ENCODE measurements at regions not wholly inside any gene's neighbourhood (a gene's known extent, or its start where the extent isn't known, plus 50 kb on each side); places are given as distances from the start of the nearest gene placed in this dataset.

DNA sequence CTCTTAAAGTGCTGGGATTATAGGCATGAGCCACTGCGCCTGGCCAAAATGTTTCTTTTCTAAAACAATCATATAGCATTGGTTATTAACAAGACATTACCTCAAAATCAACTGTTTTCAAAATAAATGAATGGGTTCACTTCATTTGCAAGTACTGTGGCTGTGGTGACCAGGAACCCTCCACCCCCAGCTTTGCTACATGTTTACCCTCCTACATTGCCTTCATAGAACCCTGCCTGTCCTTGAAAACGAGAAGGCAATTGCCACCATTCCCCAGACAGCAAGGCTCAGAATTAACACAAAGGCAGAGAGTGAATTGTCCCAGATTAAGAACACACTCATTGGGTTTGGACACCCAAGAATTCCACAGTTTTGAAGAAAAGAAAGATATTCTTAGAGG lies 116.6 kb upstream of the LGSN start:
- no peaks in the 10 kb centered on the region for H3K27me3 ChIP-seq (ENCODE audit: insufficient read depth, low read length)
- RAD21 ChIA-PET (ENCODE audit: low non-redundant PET in 1 of 2, low total read pairs in 2 of 2, uncharacterized antibody in 2 of 2, unreplicated experiment in 2 of 2): no interaction called here
- peaks cover 0 to 10% of the 10 kb centered on the region in 2 experiments; a peak in 2 of 4 replicates for H3K4me1 ChIP-seq (ENCODE audit: control insufficient read depth in 1 of 2, insufficient read depth in 2 of 2, low read length in 2 of 2)
- no peaks in the 10 kb centered on the region for H3K9me3 ChIP-seq (ENCODE audit: control insufficient read depth in 1 of 2, insufficient read depth in 1 of 2, low read depth in 1 of 2, low read length in 2 of 2)
- intact Hi-C loops (cut with micrococcal nuclease): no loop called here
- no peak overlapping the region for H2AFZ ChIP-seq (ENCODE audit: low read depth, low read length, poor library complexity, severe bottlenecking)
- H3K4me3 ChIP-seq (replicated peaks in 1 of 2; ENCODE audit: low read depth in 1 of 2, low read length in 2 of 2): no peak overlapping the region
- no peaks in the 10 kb centered on the region for H3K36me3 ChIP-seq (ENCODE audit: control insufficient read depth in 1 of 2, insufficient read depth in 2 of 2, low read length in 2 of 2)
- no peak overlapping the region for H3K4me2 ChIP-seq (ENCODE audit: low read length)
- no peaks in the 10 kb centered on the region for H4K20me1 ChIP-seq (ENCODE audit: insufficient read depth)
- BruUV-seq (replicated peaks): no TSS peak
- CTCF ChIA-PET: no interaction called here
- H3K9me2 ChIP-seq (ENCODE audit: insufficient read depth): no peaks in the 10 kb centered on the region
- no peak for DNase-seq (ENCODE audit: low read depth, low spot score)
- no peak for ATAC-seq
- POLR2A ChIA-PET: no interaction called here
- no peak overlapping the region for H3K9ac ChIP-seq (ENCODE audit: low read length)
- TF ChIP-seq SP1 (IDR thresholded peaks at IDR 0.05; ENCODE audit: low read depth): no peak
- no peak for TF ChIP-seq ZNF274 (IDR thresholded peaks at IDR 0.05; ENCODE audit: low read depth, low read length)
- no peak overlapping the region for H3K27ac ChIP-seq (ENCODE audit: low read depth, low read length)
- no peaks in the 10 kb centered on the region for H3K79me2 ChIP-seq (ENCODE audit: insufficient read depth, low read length)

DNA sequence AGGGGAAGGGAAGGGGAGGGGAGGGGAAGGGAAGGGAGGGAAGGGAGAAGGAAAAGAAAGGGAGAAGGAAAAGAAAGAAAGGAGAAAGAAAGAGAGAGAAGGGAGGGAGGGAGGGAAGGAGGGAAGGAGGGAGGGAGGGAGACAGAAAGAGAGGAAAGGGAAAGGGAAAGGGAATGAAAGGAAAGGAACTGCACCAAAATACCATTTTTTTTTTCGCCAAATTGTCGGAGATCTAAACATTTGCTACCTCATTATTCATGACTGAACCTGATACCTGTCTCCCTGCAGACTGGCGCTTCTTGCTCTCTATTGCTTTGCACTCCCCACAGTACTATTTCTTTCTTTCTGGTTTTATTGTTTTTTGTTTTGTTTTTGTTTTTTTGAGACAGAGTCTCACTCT lies 117.3 kb upstream of the LGSN start:
- ChIA-PET CTCF (no interaction called here), POLR2A (no interaction called here), RAD21 (ENCODE audit: low non-redundant PET in 1 of 2, low total read pairs in 2 of 2, uncharacterized antibody in 2 of 2, unreplicated experiment in 2 of 2) (no interaction called here)
- ATAC-seq (no peak), DNase-seq (ENCODE audit: low read depth, low spot score) (no peak)
- Histone ChIP-seq H3K79me2 (ENCODE audit: insufficient read depth, low read length) (no peaks in the 10 kb centered on the region), H3K9me2 (ENCODE audit: insufficient read depth) (no peaks in the 10 kb centered on the region), H3K27me3 (ENCODE audit: insufficient read depth, low read length) (no peaks in the 10 kb centered on the region), H3K4me1 (ENCODE audit: control insufficient read depth in 1 of 2, insufficient read depth in 2 of 2, low read length in 2 of 2) (peaks cover 0 to 10% of the 10 kb centered on the region in 2 experiments; a peak in 2 of 4 replicates), H3K4me3 (replicated peaks in 1 of 2; ENCODE audit: low read depth in 1 of 2, low read length in 2 of 2) (no peak overlapping the region), H2AFZ (ENCODE audit: low read depth, low read length, poor library complexity, severe bottlenecking) (no peak overlapping the region), H3K4me2 (ENCODE audit: low read length) (no peak overlapping the region), H3K36me3 (ENCODE audit: control insufficient read depth in 1 of 2, insufficient read depth in 2 of 2, low read length in 2 of 2) (no peaks in the 10 kb centered on the region), H3K9me3 (ENCODE audit: control insufficient read depth in 1 of 2, insufficient read depth in 1 of 2, low read depth in 1 of 2, low read length in 2 of 2) (no peaks in the 10 kb centered on the region), H4K20me1 (ENCODE audit: insufficient read depth) (no peaks in the 10 kb centered on the region), H3K9ac (ENCODE audit: low read length) (no peak overlapping the region), H3K27ac (ENCODE audit: low read depth, low read length) (no peak overlapping the region)
- TF ChIP-seq EZH2 (IDR thresholded peaks at IDR 0.05): no peak
- TF ChIP-seq RAD21 (IDR thresholded peaks at IDR 0.05; ENCODE audit: low read depth): no peak
- no peak for TF ChIP-seq SIN3A (IDR thresholded peaks at IDR 0.05; ENCODE audit: low read depth)
- no peak for TF ChIP-seq FOSL1 (IDR thresholded peaks at IDR 0.05; ENCODE audit: low read depth)
- no peak for TF ChIP-seq ZFX (IDR thresholded peaks at IDR 0.05)
- no peak for TF ChIP-seq CEBPB (IDR thresholded peaks at IDR 0.05; ENCODE audit: low read depth)
- no peak for TF ChIP-seq POLR2AphosphoS5 (IDR thresholded peaks at IDR 0.05; ENCODE audit: low read depth, low read length)
- no peak for TF ChIP-seq YY1 (IDR thresholded peaks at IDR 0.05; ENCODE audit: extremely low read depth, insufficient replicate concordance, low read depth, low read length)
- TF ChIP-seq ZNF274 (IDR thresholded peaks at IDR 0.05; ENCODE audit: low read depth, low read length): no peak
- BruUV-seq (replicated peaks): no TSS peak
- intact Hi-C loops (cut with micrococcal nuclease): no loop called here
